GM19438 (cell line): ENCODE measurements at regions not wholly inside any gene's neighbourhood (a gene's known extent, or its start where the extent isn't known, plus 50 kb on each side); places are given as distances from the start of the nearest gene placed in this dataset.
"Not testable (repeated sequence)": the region's sequence is repeated elsewhere in the genome, so short reads cannot be mapped to it uniquely, and the experiment has no call there.

ENCODE experiments used
- ATAC-seq: cut with Tn5 transposase; IDR thresholded peaks from one replicate; pipeline ENCODE4 v1.9.1; 2021; ENCODE audit warnings: low read depth; ENCODE audit not compliant: unreplicated experiment

DNA sequence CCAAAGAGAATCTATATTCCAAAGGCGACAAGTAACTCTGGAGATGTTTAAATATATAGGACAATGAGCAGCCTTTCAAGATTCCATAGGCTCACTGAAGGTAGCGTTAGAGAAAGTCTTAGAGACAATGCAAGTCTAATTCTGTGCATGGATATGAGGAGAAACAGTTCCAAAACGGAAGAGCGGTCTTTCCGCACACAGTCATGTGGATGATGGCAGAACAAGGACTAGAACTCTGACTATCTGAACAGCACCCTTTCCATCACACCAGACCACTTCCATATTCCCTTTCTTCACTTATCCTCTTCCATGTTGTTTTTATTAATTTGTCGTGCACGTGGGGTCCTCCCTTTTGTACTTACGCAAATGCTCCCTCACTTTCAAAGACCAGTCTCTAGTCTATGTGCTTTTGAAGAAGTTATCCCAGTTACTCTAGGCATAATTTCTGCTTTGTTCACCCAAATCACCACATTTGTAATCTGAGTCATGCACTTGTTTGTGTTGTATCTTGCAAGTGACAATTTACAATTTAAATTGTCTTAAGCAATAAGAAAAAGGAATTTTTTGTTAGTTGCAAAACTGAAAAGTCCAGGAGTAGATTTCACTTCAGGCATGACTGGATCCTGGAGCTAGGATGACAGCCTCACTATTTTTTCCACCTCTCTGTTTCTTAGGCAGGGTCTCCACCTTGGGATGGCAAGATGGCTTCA lies 116.0 kb upstream of the ADRA1B start:
- no peak for ATAC-seq

DNA sequence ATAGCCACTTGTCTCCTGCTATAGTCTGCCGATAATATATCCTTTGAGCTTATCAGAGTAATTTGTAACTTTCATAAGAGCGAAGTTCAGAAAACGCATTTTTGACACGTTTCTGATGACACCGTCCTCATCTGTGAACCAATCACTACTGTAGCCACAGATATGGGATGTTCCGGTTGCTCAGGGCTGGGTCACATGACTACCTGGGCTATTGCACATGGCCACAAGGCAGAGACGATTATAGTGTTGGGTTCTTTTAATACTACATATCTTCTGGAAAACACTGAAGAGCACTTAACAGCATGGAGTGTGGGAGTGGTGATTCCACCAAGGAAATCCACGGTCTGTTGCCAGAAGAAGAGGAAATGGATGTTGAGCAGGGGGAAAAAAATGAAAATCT lies 115.0 kb upstream of the ADRA1B start:
- no peak for ATAC-seq

DNA sequence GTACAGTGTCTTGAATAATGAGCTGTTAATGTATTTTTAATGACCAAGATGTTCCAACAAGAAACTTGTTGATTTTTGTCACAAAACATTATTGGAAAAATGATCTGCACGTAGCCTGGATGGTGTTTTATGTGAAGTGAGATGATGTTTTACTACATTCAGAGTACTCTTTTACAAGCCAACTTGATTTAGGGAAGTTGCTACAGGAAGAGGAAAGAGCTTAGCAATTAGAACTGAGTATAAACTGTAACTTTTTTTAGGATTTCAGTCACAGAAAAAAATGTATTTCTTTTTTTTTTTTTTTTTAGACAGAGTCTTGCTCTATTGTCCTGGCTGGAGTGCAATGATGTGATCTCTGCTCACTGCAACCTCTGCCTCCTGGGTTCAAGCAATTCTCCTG lies 113.6 kb upstream of the ADRA1B start:
- no peak for ATAC-seq

DNA sequence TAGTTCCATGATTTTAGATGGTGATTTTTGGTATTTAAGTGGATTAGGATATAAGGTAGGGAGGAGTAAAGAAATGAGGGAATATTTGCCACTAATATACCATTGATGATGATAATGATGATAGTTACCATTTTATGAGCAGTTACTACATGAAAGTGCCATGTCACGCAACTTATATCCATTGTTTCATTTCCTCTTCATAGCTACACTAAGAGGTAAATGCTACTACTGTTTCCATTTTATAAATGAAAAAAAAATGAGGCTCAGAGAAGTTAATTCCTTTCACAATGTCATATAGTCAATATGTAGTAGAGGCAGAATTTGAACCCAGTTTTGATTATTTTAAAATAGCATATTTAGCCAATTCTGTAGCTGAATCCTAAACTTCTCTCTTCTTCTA lies 112.2 kb upstream of the ADRA1B start:
- ATAC-seq = no peak

DNA sequence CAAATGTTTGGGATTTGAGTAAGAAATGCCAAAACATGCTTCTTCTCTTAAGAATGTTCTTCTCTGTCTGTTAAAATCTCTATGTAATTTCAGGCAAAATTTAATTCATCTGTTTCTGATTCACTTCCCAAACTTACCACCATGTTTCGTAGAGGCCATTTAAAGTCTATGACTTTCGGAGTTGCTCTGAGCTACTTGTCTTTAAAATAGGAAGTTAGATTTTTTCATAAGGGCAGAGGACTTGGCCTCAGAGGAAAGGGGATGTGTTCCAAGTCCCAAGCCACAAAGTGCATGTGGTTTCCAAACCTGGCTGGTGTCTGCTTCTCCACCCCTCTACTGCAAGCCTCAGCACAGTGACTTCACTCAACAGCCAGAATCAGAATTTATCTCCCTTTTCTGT lies 111.3 kb upstream of the ADRA1B start:
- no peak for ATAC-seq

DNA sequence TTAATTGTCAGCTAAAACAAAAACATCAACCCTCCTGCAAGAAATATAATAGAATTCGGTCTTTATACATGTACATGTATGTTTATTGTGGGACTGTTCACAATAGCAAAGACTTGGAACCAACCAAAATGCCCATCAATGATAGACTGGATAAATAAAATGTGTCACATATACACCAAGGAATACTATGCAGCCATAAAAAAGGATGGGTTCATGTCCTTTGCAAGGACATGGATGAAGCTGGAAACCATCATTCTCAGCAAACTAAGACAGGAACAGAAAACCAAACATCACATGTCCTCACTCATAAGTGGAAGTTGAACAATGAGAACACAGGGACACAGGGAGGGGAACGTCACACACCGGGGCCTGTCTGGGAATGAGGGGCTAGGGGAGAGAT lies 109.1 kb upstream of the ADRA1B start:
- not testable (repeated sequence) for ATAC-seq

DNA sequence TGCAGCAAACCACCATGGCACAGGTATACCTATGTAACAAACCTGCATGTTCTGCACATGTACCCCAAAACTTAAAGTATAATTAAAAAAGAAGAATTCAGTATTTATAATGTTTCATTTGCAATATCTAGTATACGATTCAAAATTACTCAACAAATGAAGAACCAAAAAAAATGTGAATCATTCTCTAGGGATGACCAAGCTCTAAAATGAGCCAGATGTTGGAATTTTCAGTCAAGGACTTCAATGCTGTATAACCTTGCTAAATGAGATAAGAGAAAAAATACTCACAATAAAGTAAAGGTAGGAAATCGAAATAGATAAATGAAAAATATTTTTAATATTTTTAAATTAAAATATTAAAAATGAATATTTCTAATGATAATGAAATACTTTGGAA lies 108.7 kb upstream of the ADRA1B start:
- ATAC-seq = no peak

DNA sequence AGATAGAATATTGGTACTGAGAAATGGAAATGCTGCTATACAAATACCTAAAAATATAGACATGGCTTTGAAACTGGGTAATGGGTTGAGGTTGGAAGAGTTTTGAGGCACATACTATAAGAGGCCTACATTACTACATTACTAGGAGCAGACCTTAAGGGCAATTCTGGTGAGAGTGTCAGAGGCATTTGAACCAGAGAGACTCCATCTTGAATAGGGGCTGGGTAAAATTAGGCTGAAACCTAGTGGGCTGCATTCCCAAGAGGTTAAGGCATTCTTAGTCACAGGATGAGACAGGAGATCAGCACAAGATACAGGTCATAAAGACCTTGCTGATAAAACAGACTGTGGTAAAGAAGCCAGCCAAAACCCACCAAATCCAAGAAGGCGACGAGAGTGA lies 104.6 kb upstream of the ADRA1B start:
- ATAC-seq = no peak

DNA sequence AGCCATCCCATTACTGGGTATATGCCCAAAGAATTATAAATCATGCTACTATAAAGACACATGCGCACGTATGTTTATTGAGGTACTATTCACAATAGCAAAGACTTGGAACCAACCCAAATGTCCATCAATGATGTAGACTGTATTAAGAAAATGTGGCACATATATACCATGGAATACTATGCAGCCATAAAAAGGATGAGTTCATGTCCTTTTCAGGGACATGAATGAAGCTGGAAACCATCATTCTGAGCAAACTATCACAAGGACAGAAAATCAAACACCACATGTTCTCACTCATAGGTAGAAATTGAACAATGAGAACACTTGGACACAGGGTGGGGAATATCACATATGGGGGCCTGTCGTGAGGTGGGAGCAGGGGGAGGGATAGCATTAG lies 103.5 kb upstream of the ADRA1B start:
- not testable (repeated sequence) for ATAC-seq

DNA sequence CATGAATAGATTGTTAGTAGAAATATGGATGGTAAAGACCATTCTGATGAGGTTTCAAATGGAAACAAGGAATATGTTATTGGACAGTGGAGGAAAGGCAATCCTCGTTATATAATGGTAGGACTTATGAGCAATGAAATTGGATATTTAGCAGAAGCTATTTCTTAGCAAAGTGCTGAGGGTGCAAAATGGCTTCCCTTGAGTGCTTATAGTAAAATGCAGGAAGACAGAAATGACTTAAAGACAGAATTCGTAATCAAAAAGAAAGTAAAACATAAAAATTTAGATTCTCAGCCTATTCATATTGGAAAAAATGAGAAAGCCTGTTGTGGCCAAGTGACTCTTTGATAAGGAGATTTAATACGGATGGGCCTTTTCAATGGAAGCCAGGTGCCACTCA lies 102.1 kb upstream of the ADRA1B start:
- no peak for ATAC-seq

DNA sequence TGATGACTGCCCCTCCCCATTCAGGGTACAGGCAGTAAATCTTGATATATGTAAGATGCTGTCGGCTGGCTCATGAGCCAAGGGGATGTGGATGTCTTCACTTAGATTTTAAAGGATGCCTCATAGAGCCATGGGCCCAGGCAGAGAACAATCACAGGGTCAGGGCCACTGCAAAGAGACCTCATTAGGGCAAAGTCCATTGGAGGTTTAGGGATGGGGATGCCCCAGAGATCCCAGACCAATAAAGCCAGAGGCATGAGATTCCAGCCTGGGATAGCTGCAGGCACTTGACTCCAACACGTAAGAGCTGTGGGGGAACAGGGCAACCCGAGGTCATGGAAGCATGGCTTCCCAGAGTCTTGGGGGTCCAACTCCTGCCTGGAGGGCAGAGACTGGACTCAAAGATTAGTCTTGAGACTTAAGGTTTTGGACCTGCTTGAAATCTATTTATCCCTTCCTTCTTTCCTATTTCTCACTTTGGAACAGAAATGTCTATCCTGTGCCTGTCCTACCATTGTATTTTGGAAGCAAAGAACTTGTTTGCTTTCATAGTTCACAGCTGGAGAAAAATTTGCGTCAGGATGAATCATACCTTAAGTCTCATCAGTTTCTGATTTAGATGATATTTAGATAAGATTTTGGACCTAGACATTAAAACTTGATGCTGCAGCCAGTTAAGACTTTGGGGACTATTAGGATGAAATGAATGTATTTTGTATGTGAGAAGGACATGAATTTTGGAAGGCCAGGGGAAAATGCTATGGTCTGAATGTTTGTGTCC lies 101.3 kb upstream of the ADRA1B start:
- ATAC-seq = no peak

DNA sequence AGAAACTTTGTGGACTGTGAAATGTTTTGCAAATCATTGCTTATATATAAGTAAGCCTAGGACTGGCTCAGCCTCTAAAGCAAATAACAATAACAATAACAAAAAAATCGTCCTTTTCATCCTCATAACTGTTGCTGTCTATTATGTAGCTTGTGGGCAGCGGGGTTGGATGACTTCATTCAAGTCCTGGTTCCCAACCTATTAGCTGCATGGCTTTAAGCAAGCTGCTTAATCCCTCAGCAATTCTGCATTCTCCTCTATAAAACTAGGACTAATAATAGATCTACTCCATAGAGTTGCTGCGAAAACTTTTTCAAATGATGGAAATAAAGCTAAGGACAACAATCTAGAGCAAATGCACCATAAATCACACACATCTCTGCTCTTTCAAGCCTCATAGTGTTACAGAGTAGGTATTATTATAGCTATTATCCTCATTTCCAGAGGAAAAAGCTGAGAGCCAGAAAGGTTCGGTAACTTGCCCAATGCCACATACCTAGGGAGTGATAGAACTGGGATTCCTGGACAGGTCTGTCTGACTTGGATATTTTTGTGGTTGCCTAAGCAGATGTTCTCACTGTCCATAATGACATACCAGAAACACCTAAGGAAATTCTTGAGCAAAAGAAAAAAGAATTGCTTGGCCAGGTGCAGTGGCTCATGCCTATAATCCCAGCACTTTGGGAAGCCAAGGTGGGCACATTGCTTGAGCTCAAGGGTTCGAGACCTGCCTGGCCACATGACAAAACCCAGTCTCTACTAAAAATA lies 98.8 kb upstream of the ADRA1B start:
- no peak for ATAC-seq

DNA sequence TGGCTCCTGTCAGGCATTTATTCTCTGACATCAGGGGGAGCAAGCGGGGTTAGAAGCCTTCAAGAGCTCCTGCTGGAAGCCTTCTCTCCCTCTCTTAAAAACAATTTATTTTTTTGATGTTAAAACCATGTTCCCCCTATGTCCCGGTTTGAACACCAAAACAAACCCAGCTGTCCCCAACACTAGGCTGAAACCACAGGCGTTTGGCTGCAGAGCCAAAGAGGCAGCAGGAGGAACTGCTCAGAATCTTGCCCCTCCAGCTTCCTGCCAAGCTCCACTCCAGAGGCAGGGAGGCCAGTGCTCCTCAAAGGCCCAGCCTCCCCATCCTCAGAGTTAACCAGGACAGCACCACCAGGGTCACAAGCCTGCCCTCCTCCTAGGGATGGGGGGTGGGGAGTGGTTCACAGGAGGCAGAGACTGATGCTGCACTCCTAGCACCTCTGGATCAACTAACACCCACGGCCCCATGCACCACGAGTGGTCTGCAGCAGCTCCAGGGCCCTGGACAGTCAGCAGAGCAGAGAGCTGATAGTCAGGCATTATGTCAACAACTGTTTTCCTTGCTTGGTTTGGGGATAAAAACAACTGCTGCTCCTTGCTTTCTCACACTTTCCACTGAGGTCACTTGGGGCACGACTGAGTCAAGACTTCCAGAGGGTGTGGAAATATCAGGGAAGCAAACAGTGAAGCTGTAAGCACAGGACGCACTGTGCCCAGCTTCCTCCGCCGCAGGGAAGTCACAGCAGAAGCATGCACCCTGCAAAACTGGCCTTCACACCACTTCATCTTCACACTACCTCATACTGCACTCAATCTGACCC lies 96.5 kb upstream of the ADRA1B start:
- ATAC-seq = no peak

DNA sequence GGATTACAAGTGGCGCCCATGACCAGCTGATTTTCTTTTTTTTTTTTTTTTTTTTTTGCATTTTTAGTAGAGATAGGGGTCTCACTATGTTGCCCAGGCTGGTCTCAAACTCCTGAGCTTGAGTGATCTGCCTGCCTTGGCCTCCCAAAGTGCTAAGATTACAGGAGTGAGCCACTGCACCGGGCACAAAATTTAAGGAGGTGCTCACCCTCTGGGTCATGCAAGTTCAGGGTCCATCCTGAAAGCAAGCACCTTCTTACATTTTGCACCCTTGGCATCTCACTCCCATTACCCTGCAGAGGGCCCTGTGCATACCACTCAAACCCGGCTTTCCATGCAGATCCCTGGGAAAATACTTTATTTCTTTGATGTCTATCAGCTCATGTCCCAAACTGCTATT lies 95.6 kb upstream of the ADRA1B start:
- no peak for ATAC-seq

DNA sequence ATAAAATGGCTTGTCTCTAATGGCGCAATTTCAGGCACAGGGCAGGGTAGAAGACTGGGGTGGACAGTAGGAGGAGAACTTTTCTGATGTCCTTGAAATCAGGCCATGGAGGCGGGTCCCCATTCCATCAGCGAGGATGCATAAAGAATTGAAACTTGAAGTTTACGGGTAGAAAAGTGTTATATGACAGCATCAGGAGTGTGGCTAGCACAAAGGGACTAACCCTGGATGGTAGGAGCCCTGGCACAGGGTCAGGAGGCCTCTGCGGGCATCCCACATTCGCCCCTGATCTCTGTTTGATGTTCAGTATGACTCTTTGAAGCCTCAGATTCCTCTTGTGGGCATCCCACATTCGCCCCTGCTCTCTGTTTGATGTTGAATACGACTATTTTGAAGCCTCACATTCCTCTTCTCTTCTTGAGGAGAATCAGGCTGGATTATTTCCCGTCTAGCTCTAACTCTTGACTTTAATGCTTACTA lies 94.8 kb upstream of the ADRA1B start:
- ATAC-seq = no peak

DNA sequence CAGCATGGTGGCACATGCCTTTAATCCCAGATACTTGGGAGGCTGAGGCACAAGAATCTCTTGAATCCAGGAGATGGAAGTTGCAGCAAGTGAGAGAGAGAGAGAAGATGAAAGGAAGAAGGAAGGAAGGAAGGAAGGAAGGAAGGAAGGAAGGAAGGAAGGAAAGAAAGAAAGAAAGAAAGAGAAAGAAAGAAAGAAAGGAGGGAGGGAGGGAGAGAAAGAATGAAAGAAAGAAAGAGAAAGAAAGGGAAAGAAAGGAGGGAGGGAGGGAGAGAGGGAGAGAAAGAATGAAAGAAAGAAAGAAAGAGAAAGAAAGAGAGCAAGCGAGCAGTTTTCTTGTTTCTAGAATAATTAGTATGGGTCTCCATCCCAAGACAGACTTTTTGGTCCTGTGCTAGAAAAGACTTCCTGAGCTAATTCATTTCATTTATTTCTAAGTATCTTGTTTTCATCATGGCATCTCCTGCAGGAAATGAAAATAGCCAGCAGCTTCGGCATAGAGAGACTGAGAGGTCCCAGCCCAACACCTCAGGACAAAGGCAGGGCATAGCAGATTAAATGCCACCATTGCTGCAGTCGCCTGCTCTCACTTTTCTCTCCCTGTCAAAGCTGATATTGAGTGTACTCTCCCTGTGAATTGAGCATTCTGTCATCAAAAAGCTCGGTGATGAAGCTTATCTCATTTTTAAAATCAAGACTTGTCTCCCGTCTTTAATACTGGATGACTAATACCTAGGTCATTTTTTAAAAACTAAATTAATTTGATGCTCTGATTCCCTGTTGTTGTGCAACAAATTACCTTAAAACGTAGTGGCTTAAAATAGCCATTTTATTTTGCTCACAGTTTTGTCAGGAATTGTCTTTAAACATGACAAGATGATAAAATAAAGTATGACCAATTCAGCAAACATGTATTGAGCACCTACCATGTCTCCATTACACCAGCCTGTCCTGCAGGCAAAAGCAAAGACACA lies 91.8 kb upstream of the ADRA1B start:
- ATAC-seq = no peak

DNA sequence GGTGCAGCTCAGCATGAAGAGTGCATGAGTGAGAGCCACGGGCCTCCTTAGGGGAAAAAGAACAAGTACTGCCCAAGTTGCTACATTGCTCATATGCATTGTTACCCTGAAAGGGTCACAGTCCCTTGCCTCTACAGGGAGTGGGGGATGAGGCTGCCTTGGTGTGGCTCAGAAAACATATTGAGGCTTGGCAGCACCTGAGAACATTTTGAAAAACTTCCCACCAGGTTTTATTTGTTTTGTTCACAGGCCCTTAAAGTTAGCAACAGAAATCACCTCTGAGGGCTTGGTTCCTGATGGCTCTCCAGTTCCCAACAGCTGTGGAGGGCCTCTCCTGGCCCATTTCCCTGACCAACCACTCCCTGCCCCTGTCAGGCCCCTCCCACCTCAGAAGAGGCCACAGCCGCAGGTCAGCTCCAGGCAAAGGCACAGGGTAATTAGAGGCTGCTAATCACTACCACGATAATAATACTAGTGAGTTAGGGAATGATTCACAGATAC lies 90.7 kb upstream of the ADRA1B start:
- ATAC-seq = no peak

DNA sequence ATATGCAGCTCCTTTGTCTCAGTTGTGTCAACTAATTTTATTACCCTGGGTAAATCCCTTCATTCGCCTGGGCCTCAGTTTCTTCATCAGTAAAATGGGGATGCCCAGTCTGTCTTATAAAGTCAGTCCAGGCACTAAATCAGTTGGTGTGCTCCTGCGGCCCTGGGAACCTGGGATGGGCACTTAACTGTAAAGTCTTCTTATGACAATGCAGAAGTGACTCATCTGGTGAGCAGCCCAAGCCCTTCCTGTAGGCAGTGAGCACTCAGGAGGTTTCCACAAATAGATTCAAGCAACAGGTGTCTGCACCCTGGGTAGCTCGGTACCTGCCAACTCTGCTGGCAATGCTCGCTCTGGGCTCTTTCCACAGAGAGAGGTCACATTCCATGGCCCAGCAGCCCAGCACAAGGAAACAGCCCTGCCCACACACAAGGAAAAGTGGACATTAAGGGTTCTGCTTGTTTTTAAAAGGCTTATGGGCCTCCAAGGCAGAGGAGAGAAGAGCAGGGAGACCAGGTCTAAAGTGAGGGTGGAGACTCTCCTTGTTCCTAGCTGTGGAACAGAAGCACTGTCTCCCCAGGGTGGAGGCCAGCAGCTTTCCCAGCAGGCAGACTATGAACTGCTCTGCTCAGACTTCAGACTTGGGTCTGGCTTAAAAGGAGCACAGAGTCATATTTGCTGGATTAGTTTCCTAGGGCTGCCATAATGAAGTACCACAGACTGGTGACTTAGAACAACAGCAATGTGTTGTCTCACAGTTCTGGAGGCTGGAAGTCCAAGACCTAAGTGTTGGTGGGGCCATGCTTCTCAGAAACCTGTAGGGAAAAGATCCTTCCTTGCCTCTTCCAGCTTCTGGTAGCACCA lies 89.7 kb upstream of the ADRA1B start:
- peak; percentile 95 for ATAC-seq
